Keratinocyte (primary cell): ENCODE measurements at regions not wholly inside any gene's neighbourhood (a gene's known extent, or its start where the extent isn't known, plus 50 kb on each side); places are given as distances from the start of the nearest gene placed in this dataset.

Experiments used
- DNase-seq: peaks from one replicate; pipeline ENCODE4 v3.0.0-alpha.2; 2011; ENCODE audit warnings: low read depth, missing footprints, low spot score
- FAIRE-seq: peaks from 2 replicates; lab custom pipeline; 2011; peaks lifted over from hg19 to GRCh38; lab: Jason Lieb, UNC
- H2AFZ ChIP-seq: 2 replicates; pipeline ENCODE4 v1.6.0; 2012; ENCODE audit warnings: low read length, control low read depth, inconsistent platforms; ENCODE audit not compliant: control insufficient read depth
- H3K27ac ChIP-seq: 2 replicates; pipeline ENCODE4 v1.5.1; 2011; ENCODE audit warnings: low read length; ENCODE audit not compliant: control insufficient read depth, insufficient read depth
- H3K27me3 ChIP-seq: 3 replicates; pipeline ENCODE4 v1.6.0; 2011; ENCODE audit warnings: low read length; ENCODE audit not compliant: control insufficient read depth, insufficient read depth; ENCODE audit errors: extremely low read depth
- H3K36me3 ChIP-seq, 2 experiments: 2 replicates in 1 of 2; 3 replicates in 1 of 2; pipeline ENCODE4 v1.5.1; 2011; ENCODE audit warnings: low read length in 2 of 2, mild to moderate bottlenecking in 1 of 2; ENCODE audit not compliant: control insufficient read depth in 2 of 2, insufficient read depth in 2 of 2; ENCODE audit errors: extremely low read depth in 1 of 2
- H3K4me1 ChIP-seq: 3 replicates; pipeline ENCODE4 v1.5.1; 2011; ENCODE audit warnings: low read length; ENCODE audit not compliant: control insufficient read depth, insufficient read depth; ENCODE audit errors: extremely low read depth
- H3K4me2 ChIP-seq: 3 replicates; pipeline ENCODE4 v1.6.0; 2011; ENCODE audit warnings: low read depth, low read length; ENCODE audit not compliant: control insufficient read depth, insufficient read depth; ENCODE audit errors: extremely low read depth
- H3K4me3 ChIP-seq, 3 experiments: fragments of 200-600 bp in 1 of 3; sonication (generic) in 1 of 3; 2 replicates in 2 of 3; 3 replicates in 1 of 3; pipeline ENCODE4 v1.5.1; 2011 to 2016; ENCODE audit warnings: low read length in 3 of 3, mild to moderate bottlenecking in 3 of 3, control low read depth in 2 of 3, inconsistent platforms in 1 of 3, low read depth in 1 of 3, mixed read lengths in 1 of 3, mixed run types in 1 of 3, moderate library complexity in 1 of 3; ENCODE audit not compliant: control insufficient read depth in 2 of 3, insufficient read depth in 2 of 3; ENCODE audit errors: extremely low read depth in 1 of 3
- H3K79me2 ChIP-seq: 2 replicates; pipeline ENCODE4 v1.6.0; 2012; ENCODE audit warnings: low read length; ENCODE audit not compliant: control insufficient read depth, insufficient read depth
- H3K9ac ChIP-seq: 3 replicates; pipeline ENCODE4 v1.6.0; 2011; ENCODE audit warnings: low read length; ENCODE audit not compliant: control insufficient read depth, insufficient read depth; ENCODE audit errors: extremely low read depth
- H3K9me1 ChIP-seq: 3 replicates; pipeline ENCODE4 v1.6.0; 2011; ENCODE audit warnings: low read length; ENCODE audit not compliant: control insufficient read depth, insufficient read depth; ENCODE audit errors: extremely low read depth
- H3K9me3 ChIP-seq: 2 replicates; pipeline ENCODE4 v1.5.1; 2012; ENCODE audit warnings: low read depth, low read length; ENCODE audit not compliant: control insufficient read depth
- H4K20me1 ChIP-seq: 3 replicates; pipeline ENCODE4 v1.6.0; 2011; ENCODE audit warnings: low read length; ENCODE audit not compliant: control insufficient read depth, insufficient read depth; ENCODE audit errors: extremely low read depth
- CTCF ChIP-seq, 3 experiments: IDR thresholded peaks in 1 of 3; conservative IDR thresholded peaks in 1 of 3; optimal IDR thresholded peaks in 1 of 3; 2 replicates in 2 of 3; 3 replicates in 1 of 3; pipeline versions ENCODE3 to v1.5.1; 2011; ENCODE audit warnings: low read length in 3 of 3, mild to moderate bottlenecking in 3 of 3, moderate library complexity in 2 of 3, control low read depth in 1 of 3, inconsistent platforms in 1 of 3; ENCODE audit not compliant: insufficient read depth in 2 of 3; ENCODE audit errors: extremely low read depth in 1 of 3
- EZH2 ChIP-seq: IDR thresholded peaks from one replicate; pipeline ENCODE4 v1.6.1; 2012; ENCODE audit warnings: inconsistent platforms, mild to moderate bottlenecking, low read length, moderate library complexity
- dilution Hi-C: fragments of 300-500 bp; cut with MboI; formaldehyde crosslinking; loops from one replicate; pipeline ENCODE4 v1.7.0; 2020; ENCODE audit warnings: low sequenced_read_pairs; ENCODE audit not compliant: extremely low pct_ligation_motif_present

- no peaks in the 10 kb centered on the region for H3K79me2 ChIP-seq
- FAIRE-seq (no peak), DNase-seq (no peak)
- H2AFZ ChIP-seq: no peak overlapping the region
- H3K4me2 ChIP-seq: no peak overlapping the region
- peaks cover 8% of the 10 kb centered on the region for H3K9me3 ChIP-seq
- H3K4me1 ChIP-seq: no peaks in the 10 kb centered on the region
- no peaks in the 10 kb centered on the region for H3K36me3 ChIP-seq
- dilution Hi-C loops: no loop called here
- no peaks in the 10 kb centered on the region for H4K20me1 ChIP-seq
- H3K9me1 ChIP-seq: no peaks in the 10 kb centered on the region
- H3K27ac ChIP-seq: no peak overlapping the region
- no peak overlapping the region for H3K4me3 ChIP-seq
- TF ChIP-seq CTCF (optimal IDR thresholded peaks at IDR 0.05 in 1 of 3, IDR thresholded peaks at IDR 0.05 in 1 of 3, conservative IDR thresholded peaks at IDR 0.05 in 1 of 3; ENCODE audit: extremely low read depth in 1 of 3, insufficient read depth in 2 of 3, low read length in 3 of 3): no peak
- no peak for TF ChIP-seq EZH2
- H3K27me3 ChIP-seq: no peaks in the 10 kb centered on the region
- H3K9ac ChIP-seq: no peak overlapping the region
Observed at GRCh38 chr2:851078-851477, 99.6 kb upstream of the SNTG2 start.

- peaks cover 8% of the 10 kb centered on the region for H3K9me3 ChIP-seq
- H3K27me3 ChIP-seq: no peaks in the 10 kb centered on the region
- H4K20me1 ChIP-seq: no peaks in the 10 kb centered on the region
- no peaks in the 10 kb centered on the region for H3K4me1 ChIP-seq
- no peaks in the 10 kb centered on the region for H3K79me2 ChIP-seq
- dilution Hi-C loops: no loop called here
- DNase-seq (no peak), FAIRE-seq (no peak)
- no peak overlapping the region for H3K4me3 ChIP-seq
- H3K9me1 ChIP-seq: no peaks in the 10 kb centered on the region
- H3K27ac ChIP-seq: no peak overlapping the region
- no peak for TF ChIP-seq EZH2
- no peak for TF ChIP-seq CTCF (optimal IDR thresholded peaks at IDR 0.05 in 1 of 3, IDR thresholded peaks at IDR 0.05 in 1 of 3, conservative IDR thresholded peaks at IDR 0.05 in 1 of 3; ENCODE audit: extremely low read depth in 1 of 3, insufficient read depth in 2 of 3, low read length in 3 of 3)
- H3K4me2 ChIP-seq: no peak overlapping the region
- no peaks in the 10 kb centered on the region for H3K36me3 ChIP-seq
- no peak overlapping the region for H2AFZ ChIP-seq
- H3K9ac ChIP-seq: no peak overlapping the region
Observed at GRCh38 chr2:850429-850828, 100.2 kb upstream of the SNTG2 start.
